Glutamatergic neuron (in vitro differentiated cells): ENCODE measurements at regions not wholly inside any gene's neighbourhood (a gene's known extent, or its start where the extent isn't known, plus 50 kb on each side); places are given as distances from the start of the nearest gene placed in this dataset.

Source experiments
- DNase-seq: peaks from one replicate; pipeline ENCODE4 v3.0.0; 2022
- H3K27ac Mint-ChIP-seq: one replicate; pipeline ENCODE4 v1.8.0; 2020; ENCODE audit warnings: mild to moderate bottlenecking, mixed read lengths, inconsistent platforms; ENCODE audit not compliant: unreplicated experiment
- H3K27me3 Mint-ChIP-seq: one replicate; pipeline ENCODE4 v1.8.0; 2020; ENCODE audit warnings: mild to moderate bottlenecking, moderate library complexity, mixed read lengths, inconsistent platforms; ENCODE audit not compliant: unreplicated experiment
- H3K36me3 Mint-ChIP-seq: one replicate; pipeline ENCODE4 v1.8.0; 2020; ENCODE audit warnings: mild to moderate bottlenecking, mixed read lengths, inconsistent platforms; ENCODE audit not compliant: unreplicated experiment
- H3K4me1 Mint-ChIP-seq: one replicate; pipeline ENCODE4 v1.8.0; 2020; ENCODE audit warnings: mild to moderate bottlenecking, low read depth, mixed read lengths, inconsistent platforms; ENCODE audit not compliant: unreplicated experiment
- H3K4me3 Mint-ChIP-seq: one replicate; pipeline ENCODE4 v1.8.0; 2020; ENCODE audit warnings: mild to moderate bottlenecking, mixed read lengths, inconsistent platforms; ENCODE audit not compliant: unreplicated experiment
- H3K9me3 Mint-ChIP-seq: one replicate; pipeline ENCODE4 v1.8.0; 2020; ENCODE audit warnings: mild to moderate bottlenecking, moderate library complexity, mixed read lengths, inconsistent platforms; ENCODE audit not compliant: unreplicated experiment
- TF ChIP-seq, protein P1 (sequence below): fragments of 200-600 bp; sonication (generic); IDR thresholded peaks from one replicate; pipeline ENCODE4 v1.5.0; 2021; ENCODE audit not compliant: partially characterized antibody, unreplicated experiment

DNA sequence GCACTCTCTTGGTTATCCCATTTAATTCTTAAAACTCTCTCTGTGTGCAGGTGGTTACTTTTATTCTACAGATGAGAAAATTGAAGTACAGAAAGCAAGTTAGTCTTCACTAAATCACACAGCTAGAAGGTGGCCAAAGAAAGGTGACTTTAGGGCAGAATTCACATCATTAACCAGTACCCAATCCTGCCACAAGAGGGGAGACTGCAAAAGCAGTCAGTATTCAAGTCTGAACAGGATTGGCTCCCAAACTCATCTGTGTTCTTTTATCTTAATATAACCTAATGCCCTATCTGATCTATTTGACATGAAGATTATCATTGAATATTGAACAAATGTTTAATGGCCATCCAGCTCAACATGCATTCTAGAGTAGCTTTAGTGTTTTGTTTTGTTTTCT, 225.3 kb upstream of the FAM83B start:
- no peak for DNase-seq
- H3K36me3 Mint-ChIP-seq, result no peaks in the 10 kb centered on the region

GRCh38 chr6:54624216-54624615, 222.4 kb upstream of the FAM83B start:
- Mint-ChIP-seq H3K4me1 (no peaks in the 10 kb centered on the region), H3K27me3 (peaks cover 2% of the 10 kb centered on the region), H3K36me3 (no peaks in the 10 kb centered on the region), H3K9me3 (no peaks in the 10 kb centered on the region), H3K27ac (no peak overlapping the region), H3K4me3 (no peak overlapping the region)
- TF ChIP-seq, protein P1, sequence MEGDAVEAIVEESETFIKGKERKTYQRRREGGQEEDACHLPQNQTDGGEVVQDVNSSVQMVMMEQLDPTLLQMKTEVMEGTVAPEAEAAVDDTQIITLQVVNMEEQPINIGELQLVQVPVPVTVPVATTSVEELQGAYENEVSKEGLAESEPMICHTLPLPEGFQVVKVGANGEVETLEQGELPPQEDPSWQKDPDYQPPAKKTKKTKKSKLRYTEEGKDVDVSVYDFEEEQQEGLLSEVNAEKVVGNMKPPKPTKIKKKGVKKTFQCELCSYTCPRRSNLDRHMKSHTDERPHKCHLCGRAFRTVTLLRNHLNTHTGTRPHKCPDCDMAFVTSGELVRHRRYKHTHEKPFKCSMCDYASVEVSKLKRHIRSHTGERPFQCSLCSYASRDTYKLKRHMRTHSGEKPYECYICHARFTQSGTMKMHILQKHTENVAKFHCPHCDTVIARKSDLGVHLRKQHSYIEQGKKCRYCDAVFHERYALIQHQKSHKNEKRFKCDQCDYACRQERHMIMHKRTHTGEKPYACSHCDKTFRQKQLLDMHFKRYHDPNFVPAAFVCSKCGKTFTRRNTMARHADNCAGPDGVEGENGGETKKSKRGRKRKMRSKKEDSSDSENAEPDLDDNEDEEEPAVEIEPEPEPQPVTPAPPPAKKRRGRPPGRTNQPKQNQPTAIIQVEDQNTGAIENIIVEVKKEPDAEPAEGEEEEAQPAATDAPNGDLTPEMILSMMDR, result no peak
- DNase-seq, result no peak

More for the DNA sequence above, 225.3 kb upstream of the FAM83B start:
- Mint-ChIP-seq H3K27me3 (peaks cover 1% of the 10 kb centered on the region), H3K27ac (no peak overlapping the region), H3K4me3 (no peak overlapping the region), H3K4me1 (no peaks in the 10 kb centered on the region), H3K9me3 (no peaks in the 10 kb centered on the region)
- TF ChIP-seq, protein P1, result peak; percentile 76

GRCh38 chr6:54624779-54625178, 221.8 kb upstream of the FAM83B start:
- DNase-seq, result no peak
- H3K27ac Mint-ChIP-seq, result no peak overlapping the region
- no peaks in the 10 kb centered on the region for H3K9me3 Mint-ChIP-seq
- H3K4me1 Mint-ChIP-seq, result no peaks in the 10 kb centered on the region
- H3K27me3 Mint-ChIP-seq, result peaks cover 2% of the 10 kb centered on the region
- H3K36me3 Mint-ChIP-seq, result no peaks in the 10 kb centered on the region
- TF ChIP-seq, protein P1, result no peak
- no peak overlapping the region for H3K4me3 Mint-ChIP-seq

DNA sequence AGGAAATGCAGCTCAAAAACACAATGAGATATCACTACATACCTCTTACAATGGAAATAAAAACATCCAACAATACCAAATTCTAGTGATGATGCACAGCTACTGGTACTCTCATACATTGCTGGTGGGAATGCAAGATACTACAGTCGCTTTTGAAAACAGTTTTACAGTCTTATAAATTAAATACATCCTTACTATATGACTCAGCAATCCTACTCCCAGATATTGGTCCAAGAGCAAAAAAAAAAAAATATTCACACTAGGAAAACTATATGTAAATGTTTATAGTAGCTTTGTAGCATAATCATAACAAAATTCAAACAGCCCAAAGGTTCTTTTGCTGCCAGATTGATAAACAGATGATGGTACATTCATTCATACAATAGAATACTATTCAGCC, 217.4 kb upstream of the FAM83B start:
- TF ChIP-seq, protein P1, result no peak
- Mint-ChIP-seq H3K27ac (no peak overlapping the region), H3K27me3 (peaks cover 2% of the 10 kb centered on the region), H3K9me3 (no peaks in the 10 kb centered on the region), H3K4me1 (no peaks in the 10 kb centered on the region), H3K36me3 (no peaks in the 10 kb centered on the region), H3K4me3 (no peak overlapping the region)
- DNase-seq, result no peak

- DNase-seq, result no peak
- TF ChIP-seq, protein P1, result no peak
- Mint-ChIP-seq H3K4me3 (no peak overlapping the region), H3K27ac (no peak overlapping the region), H3K27me3 (peaks cover 2% of the 10 kb centered on the region), H3K9me3 (no peaks in the 10 kb centered on the region), H3K4me1 (no peaks in the 10 kb centered on the region), H3K36me3 (no peaks in the 10 kb centered on the region)
Measured at GRCh38 chr6:54632984-54633565, 213.5 kb upstream of the FAM83B start.
